GM12874 (cell line): ENCODE measurements at regions not wholly inside any gene's neighbourhood (a gene's known extent, or its start where the extent isn't known, plus 50 kb on each side); places are given as distances from the start of the nearest gene placed in this dataset.

Source experiments
- TF ChIP-seq, protein P1 (sequence below): IDR thresholded peaks from 2 replicates; pipeline ENCODE4 v1.5.1; 2011; ENCODE audit warnings: low read depth, mild to moderate bottlenecking, control low read depth, low read length, moderate library complexity; ENCODE audit not compliant: insufficient read depth

DNA sequence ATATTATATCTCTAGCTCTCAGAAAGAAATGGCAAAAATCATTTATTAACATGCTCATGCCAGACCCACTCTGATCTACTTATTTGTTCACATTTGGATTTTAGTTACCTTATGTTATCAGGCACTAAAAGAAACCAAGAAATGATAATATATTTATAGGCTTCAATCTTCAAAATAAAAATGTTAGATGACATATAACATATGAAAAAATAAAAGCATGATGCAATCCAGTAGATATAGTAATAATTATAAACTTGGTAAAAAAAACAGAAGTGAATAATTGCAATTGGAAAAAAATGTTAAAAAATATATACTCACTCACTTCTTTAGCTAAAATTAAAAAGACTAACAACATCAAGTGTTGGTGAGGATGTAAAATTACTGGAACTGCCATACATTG, 248.3 kb upstream of the VRK2 start:
- TF ChIP-seq, protein P1, sequence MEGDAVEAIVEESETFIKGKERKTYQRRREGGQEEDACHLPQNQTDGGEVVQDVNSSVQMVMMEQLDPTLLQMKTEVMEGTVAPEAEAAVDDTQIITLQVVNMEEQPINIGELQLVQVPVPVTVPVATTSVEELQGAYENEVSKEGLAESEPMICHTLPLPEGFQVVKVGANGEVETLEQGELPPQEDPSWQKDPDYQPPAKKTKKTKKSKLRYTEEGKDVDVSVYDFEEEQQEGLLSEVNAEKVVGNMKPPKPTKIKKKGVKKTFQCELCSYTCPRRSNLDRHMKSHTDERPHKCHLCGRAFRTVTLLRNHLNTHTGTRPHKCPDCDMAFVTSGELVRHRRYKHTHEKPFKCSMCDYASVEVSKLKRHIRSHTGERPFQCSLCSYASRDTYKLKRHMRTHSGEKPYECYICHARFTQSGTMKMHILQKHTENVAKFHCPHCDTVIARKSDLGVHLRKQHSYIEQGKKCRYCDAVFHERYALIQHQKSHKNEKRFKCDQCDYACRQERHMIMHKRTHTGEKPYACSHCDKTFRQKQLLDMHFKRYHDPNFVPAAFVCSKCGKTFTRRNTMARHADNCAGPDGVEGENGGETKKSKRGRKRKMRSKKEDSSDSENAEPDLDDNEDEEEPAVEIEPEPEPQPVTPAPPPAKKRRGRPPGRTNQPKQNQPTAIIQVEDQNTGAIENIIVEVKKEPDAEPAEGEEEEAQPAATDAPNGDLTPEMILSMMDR, result no peak

DNA sequence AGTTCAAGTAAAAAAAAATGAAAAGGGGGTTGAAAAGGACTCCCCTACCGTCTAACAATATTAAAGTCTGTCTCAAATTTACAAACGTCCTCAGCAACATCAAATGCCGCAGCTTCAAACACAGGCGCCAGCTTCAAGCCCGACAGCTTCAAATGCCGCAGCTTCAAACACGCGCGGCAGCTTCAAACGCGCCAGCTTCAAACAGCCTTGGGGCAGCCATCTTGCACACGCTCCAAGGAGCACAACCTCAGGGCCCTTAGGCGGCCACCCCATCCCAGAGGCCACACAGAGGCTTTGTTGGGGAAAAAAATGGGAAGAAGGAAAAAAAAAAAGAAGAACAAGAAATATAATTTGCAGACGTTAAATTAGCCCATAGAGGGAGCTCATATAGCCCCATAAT, 244.4 kb upstream of the VRK2 start:
- TF ChIP-seq, protein P1, result no peak

DNA sequence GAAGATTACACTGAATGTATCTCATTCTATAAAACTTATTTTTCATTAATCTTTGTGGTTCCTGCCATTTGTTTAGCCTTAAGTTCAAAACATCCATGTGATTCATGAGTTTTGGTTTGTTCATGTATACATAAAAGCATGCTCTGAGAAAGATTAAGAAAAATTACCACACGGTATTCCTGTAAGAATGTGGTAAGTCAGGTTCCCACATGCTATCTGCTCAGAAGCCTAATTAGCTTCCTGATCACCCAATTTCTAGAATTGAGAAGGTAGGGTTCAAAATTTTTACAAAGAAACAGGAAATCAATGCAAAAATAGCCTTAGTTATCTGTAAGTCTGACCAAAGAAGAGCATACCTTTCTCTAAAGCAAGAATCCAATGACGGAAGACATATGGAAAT, 241.6 kb upstream of the VRK2 start:
- TF ChIP-seq, protein P1, result no peak

DNA sequence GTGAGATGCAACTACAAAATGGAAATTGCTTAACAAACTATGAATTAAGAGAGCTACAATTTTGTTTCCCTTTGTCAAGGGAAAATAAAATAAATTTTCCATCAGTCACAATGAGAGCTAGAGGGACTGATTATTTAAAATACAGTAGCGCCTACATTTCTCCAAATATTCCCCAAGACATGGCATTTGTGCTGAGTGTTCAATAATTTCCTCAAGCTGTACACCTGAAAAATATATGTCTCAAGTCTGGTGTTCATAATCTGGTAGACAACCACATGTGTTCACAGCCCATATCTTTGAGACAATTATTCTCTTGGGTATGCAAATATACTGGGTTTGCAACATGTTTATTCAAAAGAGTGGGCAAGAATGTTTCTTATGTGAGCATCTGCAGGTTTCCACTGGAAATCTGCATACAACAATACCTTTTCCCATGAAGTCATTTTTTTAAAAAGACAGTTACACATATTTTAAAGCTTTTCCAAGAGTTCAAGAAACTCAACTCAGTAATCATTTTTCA, 240.1 kb upstream of the VRK2 start:
- TF ChIP-seq, protein P1, result no peak

DNA sequence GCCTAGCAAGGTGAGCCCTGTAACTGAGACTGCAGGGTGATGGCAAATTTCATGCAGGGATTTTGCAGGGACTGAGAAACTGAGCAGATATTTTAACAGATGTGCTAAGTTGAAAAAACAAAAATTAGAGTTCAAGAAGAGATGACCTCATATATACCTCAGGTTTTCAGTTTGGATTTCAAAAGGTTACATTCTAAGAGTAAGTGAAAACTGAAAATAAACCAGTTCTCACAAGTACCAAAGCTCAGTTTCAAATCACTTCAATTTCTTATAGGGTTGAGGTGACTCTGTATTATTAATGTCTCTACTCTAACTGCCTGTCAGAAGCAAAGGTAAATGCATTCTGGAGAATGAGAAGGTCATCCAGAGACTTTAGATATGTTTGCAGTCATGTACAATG, 237.4 kb upstream of the VRK2 start:
- TF ChIP-seq, protein P1, result no peak

DNA sequence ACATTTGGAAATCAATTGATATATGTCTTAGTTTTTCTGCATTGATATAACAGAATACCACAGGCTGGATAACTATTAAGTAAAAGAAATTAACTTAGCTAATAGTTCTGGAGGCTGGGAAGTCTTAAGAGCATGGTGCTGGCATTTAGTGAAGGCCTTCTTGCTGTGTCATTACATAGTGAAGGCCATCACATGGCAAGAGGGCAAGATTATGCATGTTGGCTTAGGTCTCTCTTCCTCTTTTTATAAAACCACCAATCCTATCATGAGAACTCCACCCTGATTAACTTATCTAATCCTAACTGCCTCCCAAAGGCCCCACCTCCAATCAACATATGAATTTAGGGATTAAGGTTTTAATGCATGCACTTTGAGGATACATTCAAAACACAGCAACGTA, 225.5 kb upstream of the VRK2 start:
- TF ChIP-seq, protein P1, result no peak

DNA sequence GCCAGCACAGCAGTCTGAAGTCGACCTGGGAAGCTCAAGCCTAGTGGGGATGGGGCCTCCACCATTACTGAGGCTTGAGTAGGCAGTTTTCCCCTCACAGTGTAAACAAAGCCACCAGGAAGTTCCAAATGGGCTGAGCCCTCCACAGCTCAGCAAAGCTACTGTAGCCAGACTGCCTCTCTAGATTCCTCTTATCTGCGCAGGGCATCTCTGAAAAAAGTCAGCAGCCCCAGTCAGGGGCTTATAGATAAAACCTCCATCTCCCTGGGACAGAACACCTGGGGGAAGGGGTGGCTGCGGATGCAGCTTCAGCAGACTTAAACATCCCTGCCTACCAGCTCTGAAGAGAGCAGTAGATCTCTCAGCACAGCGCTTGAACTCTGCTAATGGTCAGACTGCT, 218.4 kb upstream of the VRK2 start:
- TF ChIP-seq, protein P1, result no peak
